ENCODE measurements at regions not wholly inside any gene's neighbourhood (a gene's known extent, or its start where the extent isn't known, plus 50 kb on each side); places are given as distances from the start of the nearest gene placed in this dataset.
"Not testable (repeated sequence)": the region's sequence is repeated elsewhere in the genome, so short reads cannot be mapped to it uniquely, and the experiment has no call there.

DNA sequence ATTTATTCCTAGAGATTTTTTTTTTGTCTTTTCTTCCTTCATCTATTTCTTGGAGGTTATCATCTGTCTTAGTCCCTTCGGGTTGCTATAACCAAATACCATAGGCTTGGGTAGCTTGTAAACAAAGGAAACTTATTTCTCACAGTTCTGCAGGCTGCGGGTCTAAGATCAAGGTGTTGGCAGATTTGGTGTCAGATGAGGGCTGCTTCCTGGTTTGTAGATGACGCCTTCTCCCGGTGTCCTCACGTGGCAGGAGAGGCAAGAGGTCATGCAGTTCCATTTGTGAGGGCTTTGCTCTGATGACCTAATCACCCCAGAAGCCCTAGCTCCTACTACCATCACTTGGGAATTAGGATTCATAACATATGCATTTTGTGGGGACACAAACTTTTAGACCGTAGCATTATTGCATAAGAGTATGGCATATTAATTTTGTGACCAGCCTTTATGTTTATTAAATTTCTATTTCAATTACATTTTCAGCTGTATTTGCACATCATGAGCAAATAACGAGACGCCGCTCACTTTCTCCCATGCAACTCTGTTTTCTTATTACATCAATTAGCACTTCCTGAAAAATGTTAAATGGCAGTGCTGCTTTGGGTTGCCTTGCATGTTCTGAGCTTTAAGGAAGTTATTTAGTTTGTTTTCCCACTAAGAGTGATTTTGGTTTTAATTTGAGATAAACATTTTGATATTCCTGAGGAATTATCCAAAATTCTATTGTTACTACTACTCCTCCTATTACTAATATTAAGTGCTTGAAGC, 246.4 kb upstream of the HDAC4 start:
- Histone ChIP-seq H3K27me3 (peaks cover 3% of the 10 kb centered on the region), H3K9me3 (no peaks in the 10 kb centered on the region), H3K4me1 (no peaks in the 10 kb centered on the region), H3K36me3 (no peaks in the 10 kb centered on the region), H3K27ac (no peak overlapping the region), H3K4me3 (no peak overlapping the region)
- no peak for DNase-seq
- TF ChIP-seq EP300 (IDR thresholded peaks at IDR 0.05; ENCODE audit: low read depth), result no peak
- TF ChIP-seq, protein P1, sequence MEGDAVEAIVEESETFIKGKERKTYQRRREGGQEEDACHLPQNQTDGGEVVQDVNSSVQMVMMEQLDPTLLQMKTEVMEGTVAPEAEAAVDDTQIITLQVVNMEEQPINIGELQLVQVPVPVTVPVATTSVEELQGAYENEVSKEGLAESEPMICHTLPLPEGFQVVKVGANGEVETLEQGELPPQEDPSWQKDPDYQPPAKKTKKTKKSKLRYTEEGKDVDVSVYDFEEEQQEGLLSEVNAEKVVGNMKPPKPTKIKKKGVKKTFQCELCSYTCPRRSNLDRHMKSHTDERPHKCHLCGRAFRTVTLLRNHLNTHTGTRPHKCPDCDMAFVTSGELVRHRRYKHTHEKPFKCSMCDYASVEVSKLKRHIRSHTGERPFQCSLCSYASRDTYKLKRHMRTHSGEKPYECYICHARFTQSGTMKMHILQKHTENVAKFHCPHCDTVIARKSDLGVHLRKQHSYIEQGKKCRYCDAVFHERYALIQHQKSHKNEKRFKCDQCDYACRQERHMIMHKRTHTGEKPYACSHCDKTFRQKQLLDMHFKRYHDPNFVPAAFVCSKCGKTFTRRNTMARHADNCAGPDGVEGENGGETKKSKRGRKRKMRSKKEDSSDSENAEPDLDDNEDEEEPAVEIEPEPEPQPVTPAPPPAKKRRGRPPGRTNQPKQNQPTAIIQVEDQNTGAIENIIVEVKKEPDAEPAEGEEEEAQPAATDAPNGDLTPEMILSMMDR (IDR thresholded peaks at IDR 0.05), result no peak
- no peak for TF ChIP-seq POLR2AphosphoS5 (IDR thresholded peaks at IDR 0.05)
- in situ Hi-C loops (cut with MboI; ENCODE audit: low pct_ligation_motif_present in 1 of 4, low pct_unique_long_range_greater_than_20kb in 1 of 4, low sequenced_read_pairs in 3 of 4), result no loop called here
- 64 to 83% methylated on average over 5 to 9 of the region's 9 CpGs for WGBS, 2 donors (ENCODE audit: low coverage in 1 of 2)
- intact Hi-C loops (cut with DNase I; ENCODE audit: low total_unique reads), result no loop called here

DNA sequence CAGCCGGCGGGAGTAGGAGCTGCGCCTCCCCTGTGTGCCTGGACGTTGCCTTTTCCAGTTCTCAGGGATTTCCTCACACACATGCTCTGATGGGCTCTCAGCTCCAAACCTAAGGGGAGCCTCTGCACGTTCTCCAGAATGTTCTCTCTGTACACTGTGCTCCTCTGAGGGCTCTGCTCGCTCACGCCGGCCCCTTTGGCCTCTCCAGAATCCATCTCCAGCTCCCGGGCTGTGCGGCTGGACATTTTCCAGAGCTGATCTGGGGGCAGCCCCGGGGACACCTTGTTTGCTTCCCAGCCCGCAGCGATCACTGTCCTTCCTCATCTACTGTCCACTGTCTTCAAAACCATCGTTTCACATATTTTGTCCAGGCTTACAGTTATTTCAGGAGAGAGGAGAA, 245.4 kb upstream of the HDAC4 start:
- intact Hi-C loops (cut with DNase I; ENCODE audit: low total_unique reads) (no loop called here), in situ Hi-C loops (cut with MboI; ENCODE audit: low pct_ligation_motif_present in 1 of 4, low pct_unique_long_range_greater_than_20kb in 1 of 4, low sequenced_read_pairs in 3 of 4) (no loop called here)
- no peak for TF ChIP-seq EP300 (IDR thresholded peaks at IDR 0.05; ENCODE audit: low read depth)
- TF ChIP-seq POLR2A (IDR thresholded peaks at IDR 0.05), result no peak
- TF ChIP-seq, protein P1 (IDR thresholded peaks at IDR 0.05), result no peak
- no peak for DNase-seq
- H3K9me3 ChIP-seq, result no peaks in the 10 kb centered on the region
- H3K4me3 ChIP-seq, result no peak overlapping the region
- H3K4me1 ChIP-seq, result no peaks in the 10 kb centered on the region
- H3K36me3 ChIP-seq, result no peaks in the 10 kb centered on the region
- no peak overlapping the region for H3K27ac ChIP-seq
- WGBS, 2 donors (ENCODE audit: low coverage in 1 of 2), result 73% methylated on average over 14 of the region's 14 CpGs; no CpG with 5 or more reads in 1 of the 2 donors
- H3K27me3 ChIP-seq, result peaks cover 3% of the 10 kb centered on the region

DNA sequence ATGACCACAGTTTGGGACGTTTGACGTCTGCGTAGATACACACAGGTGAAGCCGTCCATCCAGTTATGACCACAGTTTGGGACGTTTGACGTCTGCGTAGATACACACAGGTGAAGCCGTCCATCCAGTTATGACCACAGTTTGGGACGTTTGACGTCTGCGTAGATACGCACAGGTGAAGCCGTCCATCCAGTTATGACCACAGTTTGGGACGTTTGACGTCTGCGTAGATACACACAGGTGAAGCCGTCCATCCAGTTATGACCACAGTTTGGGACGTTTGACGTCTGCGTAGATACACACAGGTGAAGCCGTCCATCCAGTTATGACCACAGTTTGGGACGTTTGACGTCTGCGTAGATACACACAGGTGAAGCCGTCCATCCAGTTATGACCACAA, 243.8 kb upstream of the HDAC4 start:
- intact Hi-C loops (cut with DNase I; ENCODE audit: low total_unique reads); H3K4me1 ChIP-seq; DNase-seq; H3K27ac ChIP-seq; H3K27me3 ChIP-seq; in situ Hi-C loops (cut with MboI; ENCODE audit: low pct_ligation_motif_present in 1 of 4, low pct_unique_long_range_greater_than_20kb in 1 of 4, low sequenced_read_pairs in 3 of 4); H3K9me3 ChIP-seq; H3K36me3 ChIP-seq; H3K4me3 ChIP-seq: not testable (repeated sequence)
- WGBS, 2 donors (ENCODE audit: low coverage in 1 of 2), result 81% methylated on average over 5 of the region's 25 CpGs; no CpG with 5 or more reads in 1 of the 2 donors

DNA sequence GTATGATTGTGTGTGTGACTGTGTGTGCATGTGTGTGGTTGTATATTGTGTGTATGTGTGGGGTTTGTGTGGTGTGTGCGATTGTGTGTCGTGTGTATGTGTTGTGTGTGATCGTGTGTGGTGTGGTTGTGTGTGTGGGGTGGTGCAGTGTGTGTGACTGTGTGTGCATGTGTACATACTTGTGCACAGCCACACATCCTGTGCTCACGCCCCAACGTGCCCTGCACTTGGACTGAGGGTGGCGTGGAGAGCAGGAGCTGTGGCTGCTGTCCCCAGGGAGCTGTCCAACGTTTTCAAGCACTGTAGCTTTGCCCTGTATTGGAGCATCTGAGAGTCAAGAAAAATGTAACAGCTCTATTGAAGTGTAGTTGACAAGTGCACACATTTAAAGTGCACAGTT, 243.2 kb upstream of the HDAC4 start:
- intact Hi-C loops (cut with DNase I; ENCODE audit: low total_unique reads), result no loop called here
- WGBS, 2 donors (ENCODE audit: low coverage in 1 of 2), result 53% methylated on average over 7 of the region's 7 CpGs; no CpG with 5 or more reads in 1 of the 2 donors
- H3K9me3 ChIP-seq, result no peaks in the 10 kb centered on the region
- H3K27ac ChIP-seq, result no peak overlapping the region
- H3K4me3 ChIP-seq, result no peak overlapping the region
- H3K36me3 ChIP-seq, result no peaks in the 10 kb centered on the region
- in situ Hi-C loops (cut with MboI; ENCODE audit: low pct_ligation_motif_present in 1 of 4, low pct_unique_long_range_greater_than_20kb in 1 of 4, low sequenced_read_pairs in 3 of 4), result no loop called here
- H3K4me1 ChIP-seq, result no peaks in the 10 kb centered on the region
- TF ChIP-seq POLR2AphosphoS5 (IDR thresholded peaks at IDR 0.05) (no peak), EP300 (IDR thresholded peaks at IDR 0.05; ENCODE audit: low read depth) (no peak), POLR2A (IDR thresholded peaks at IDR 0.05) (no peak)
- TF ChIP-seq, protein P1 (IDR thresholded peaks at IDR 0.05), result no peak
- DNase-seq, result no peak
- peaks cover 3% of the 10 kb centered on the region for H3K27me3 ChIP-seq
